Neural cell (in vitro differentiated cells): ENCODE measurements at regions not wholly inside any gene's neighbourhood (a gene's known extent, or its start where the extent isn't known, plus 50 kb on each side); places are given as distances from the start of the nearest gene placed in this dataset.

Source experiments
- H2AFZ ChIP-seq: fragments of 200-600, 300-800 bp; sonication (generic), shearing (Covaris generic); 2 replicates; pipeline ENCODE4 v1.6.0; 2014; ENCODE audit warnings: low read depth, mild to moderate bottlenecking, antibody characterized with exemption, low read length, moderate library complexity
- H3F3A ChIP-seq: fragments of 200-600 bp; shearing (Covaris generic); 2 replicates; pipeline ENCODE4 v1.6.1; 2016; ENCODE audit warnings: mild to moderate bottlenecking, moderate library complexity, mixed read lengths, antibody characterized with exemption, low read length; ENCODE audit not compliant: insufficient read depth, poor library complexity, severe bottlenecking
- H3K27ac ChIP-seq: fragments of 200-600, 300-800 bp; sonication (generic), shearing (Covaris generic); 2 replicates; pipeline ENCODE4 v1.5.1; 2014; ENCODE audit warnings: mild to moderate bottlenecking, low read length, moderate library complexity
- H3K27me3 ChIP-seq: fragments of 300-800, 200-600 bp; sonication (generic), shearing (Covaris generic); 2 replicates; pipeline ENCODE4 v1.6.0; 2014; ENCODE audit warnings: mild to moderate bottlenecking, low read depth, low read length, moderate library complexity; ENCODE audit not compliant: insufficient read depth
- H3K36me3 ChIP-seq: fragments of 300-800, 200-600 bp; sonication (generic), shearing (Covaris generic); 2 replicates; pipeline ENCODE4 v1.5.1; 2014; ENCODE audit warnings: mild to moderate bottlenecking, antibody characterized with exemption, low read length, moderate library complexity; ENCODE audit not compliant: insufficient read depth
- H3K4me2 ChIP-seq: fragments of 300-800, 200-600 bp; sonication (generic), shearing (Covaris generic); 2 replicates; pipeline ENCODE4 v1.6.0; 2014; ENCODE audit warnings: mild to moderate bottlenecking, low read length
- H3K4me3 ChIP-seq: fragments of 300-800, 200-600 bp; sonication (generic), shearing (Covaris generic); 2 replicates; pipeline ENCODE4 v1.5.1; 2014; ENCODE audit warnings: mild to moderate bottlenecking, low read length, moderate library complexity
- H3K79me2 ChIP-seq: fragments of 200-600 bp; shearing (Covaris generic); replicated peaks from 2 replicates; pipeline ENCODE4 v1.6.0; 2014; ENCODE audit warnings: mild to moderate bottlenecking, low read length, moderate library complexity; ENCODE audit not compliant: insufficient read depth
- H3K9ac ChIP-seq: fragments of 300-800, 200-600 bp; sonication (generic), shearing (Covaris generic); 2 replicates; pipeline ENCODE4 v1.6.1; 2016; ENCODE audit warnings: mild to moderate bottlenecking, low read length, mixed read lengths
- H3K9me2 ChIP-seq: fragments of 200-600 bp; shearing (Covaris generic); 2 replicates; pipeline ENCODE4 v1.6.1; 2016; ENCODE audit warnings: mild to moderate bottlenecking, low read length, mixed read lengths; ENCODE audit not compliant: insufficient read depth
- H3K9me3 ChIP-seq: fragments of 200-600, 300-800 bp; sonication (generic), shearing (Covaris generic); 2 replicates; pipeline ENCODE4 v1.6.1; 2016; ENCODE audit warnings: mild to moderate bottlenecking, mixed run types, low read length, moderate library complexity, mixed read lengths
- H4K20me1 ChIP-seq: fragments of 200-600 bp; shearing (Covaris generic); 2 replicates; pipeline ENCODE4 v1.6.1; 2016; ENCODE audit warnings: mild to moderate bottlenecking, mixed run types; ENCODE audit not compliant: insufficient read depth
- EP300 ChIP-seq: fragments of 450-650 bp; conservative IDR thresholded peaks from 2 replicates; pipeline ENCODE4 v1.6.1; 2014; ENCODE audit warnings: antibody characterized with exemption, mild to moderate bottlenecking, moderate library complexity; ENCODE audit not compliant: poor library complexity, severe bottlenecking
- EZH2 ChIP-seq: fragments of 200-600, 300-800 bp; shearing (Covaris generic), sonication (generic); IDR thresholded peaks from 2 replicates; pipeline ENCODE4 v1.6.1; 2014; ENCODE audit warnings: antibody characterized with exemption, low read length, borderline replicate concordance, mild to moderate bottlenecking; ENCODE audit not compliant: insufficient read depth, poor library complexity, severe bottlenecking
- MXI1 ChIP-seq: fragments of 450-650 bp; conservative IDR thresholded peaks from 2 replicates; pipeline ENCODE4 v1.6.1; 2014; ENCODE audit warnings: antibody characterized with exemption, mild to moderate bottlenecking; ENCODE audit not compliant: poor library complexity, severe bottlenecking
- POLR2AphosphoS5 ChIP-seq: IDR thresholded peaks from 2 replicates; pipeline ENCODE4 v1.6.1; 2012
- RAD21 ChIP-seq: fragments of 450-650 bp; conservative IDR thresholded peaks from 2 replicates; pipeline ENCODE4 v1.6.1; 2014; ENCODE audit warnings: antibody characterized with exemption, mild to moderate bottlenecking, moderate library complexity
- REST ChIP-seq: IDR thresholded peaks from 2 replicates; pipeline ENCODE4 v1.6.1; 2012; ENCODE audit warnings: borderline replicate concordance
- SMC3 ChIP-seq: fragments of 450-650 bp; conservative IDR thresholded peaks from 2 replicates; pipeline ENCODE4 v1.6.1; 2014; ENCODE audit warnings: antibody characterized with exemption, mild to moderate bottlenecking, moderate library complexity; ENCODE audit not compliant: poor library complexity
- TAF1 ChIP-seq: IDR thresholded peaks from 2 replicates; pipeline ENCODE4 v1.6.1; 2012; ENCODE audit warnings: low read depth
- TF ChIP-seq, protein P1 (sequence below): fragments of 450-650 bp; IDR thresholded peaks from 2 replicates; pipeline ENCODE4 v1.5.1; 2014; ENCODE audit warnings: antibody characterized with exemption, mild to moderate bottlenecking, moderate library complexity; ENCODE audit not compliant: poor library complexity, severe bottlenecking

DNA sequence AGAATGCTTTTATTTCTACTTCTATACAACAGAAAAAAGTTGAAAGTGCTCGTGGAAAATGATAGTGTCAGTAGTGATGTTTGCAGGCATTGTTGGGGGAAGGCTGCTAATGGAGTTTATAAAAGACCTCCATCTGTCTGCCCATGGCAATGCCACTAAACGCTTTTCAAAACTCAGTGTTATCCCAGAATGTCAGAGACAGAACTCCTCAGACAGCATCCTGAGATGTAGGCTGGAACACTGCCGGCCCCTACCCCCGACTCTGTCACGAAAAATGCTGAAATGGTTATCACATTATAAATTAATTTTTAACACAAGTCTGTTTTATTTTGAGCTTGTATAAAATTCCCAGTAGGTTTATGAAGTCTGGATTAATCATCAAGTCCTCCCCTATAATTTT, 128.9 kb downstream of the HS3ST1 start:
- no peaks in the 10 kb centered on the region for H3K27me3 ChIP-seq
- no peak overlapping the region for H3K9ac ChIP-seq
- no peaks in the 10 kb centered on the region for H3K79me2 ChIP-seq
- no peak overlapping the region for H3K4me3 ChIP-seq
- no peaks in the 10 kb centered on the region for H3K9me2 ChIP-seq
- no peaks in the 10 kb centered on the region for H3F3A ChIP-seq
- H3K9me3 ChIP-seq = no peaks in the 10 kb centered on the region
- no peaks in the 10 kb centered on the region for H4K20me1 ChIP-seq
- no peak overlapping the region for H3K27ac ChIP-seq
- no peaks in the 10 kb centered on the region for H3K36me3 ChIP-seq
- no peak overlapping the region for H2AFZ ChIP-seq
- no peak overlapping the region for H3K4me2 ChIP-seq
- TF ChIP-seq REST (no peak), POLR2AphosphoS5 (no peak), SMC3 (no peak), MXI1 (no peak)
- TF ChIP-seq, protein P1, sequence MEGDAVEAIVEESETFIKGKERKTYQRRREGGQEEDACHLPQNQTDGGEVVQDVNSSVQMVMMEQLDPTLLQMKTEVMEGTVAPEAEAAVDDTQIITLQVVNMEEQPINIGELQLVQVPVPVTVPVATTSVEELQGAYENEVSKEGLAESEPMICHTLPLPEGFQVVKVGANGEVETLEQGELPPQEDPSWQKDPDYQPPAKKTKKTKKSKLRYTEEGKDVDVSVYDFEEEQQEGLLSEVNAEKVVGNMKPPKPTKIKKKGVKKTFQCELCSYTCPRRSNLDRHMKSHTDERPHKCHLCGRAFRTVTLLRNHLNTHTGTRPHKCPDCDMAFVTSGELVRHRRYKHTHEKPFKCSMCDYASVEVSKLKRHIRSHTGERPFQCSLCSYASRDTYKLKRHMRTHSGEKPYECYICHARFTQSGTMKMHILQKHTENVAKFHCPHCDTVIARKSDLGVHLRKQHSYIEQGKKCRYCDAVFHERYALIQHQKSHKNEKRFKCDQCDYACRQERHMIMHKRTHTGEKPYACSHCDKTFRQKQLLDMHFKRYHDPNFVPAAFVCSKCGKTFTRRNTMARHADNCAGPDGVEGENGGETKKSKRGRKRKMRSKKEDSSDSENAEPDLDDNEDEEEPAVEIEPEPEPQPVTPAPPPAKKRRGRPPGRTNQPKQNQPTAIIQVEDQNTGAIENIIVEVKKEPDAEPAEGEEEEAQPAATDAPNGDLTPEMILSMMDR = no peak

- TF ChIP-seq RAD21 (no peak), TAF1 (no peak), POLR2AphosphoS5 (no peak)
- no peaks in the 10 kb centered on the region for H3K27me3 ChIP-seq
- H4K20me1 ChIP-seq = no peaks in the 10 kb centered on the region
- H3K79me2 ChIP-seq = no peaks in the 10 kb centered on the region
- no peaks in the 10 kb centered on the region for H3F3A ChIP-seq
- H3K9me3 ChIP-seq = no peaks in the 10 kb centered on the region
- H2AFZ ChIP-seq = no peak overlapping the region
- H3K9me2 ChIP-seq = no peaks in the 10 kb centered on the region
- H3K27ac ChIP-seq = no peak overlapping the region
- no peaks in the 10 kb centered on the region for H3K36me3 ChIP-seq
- no peak overlapping the region for H3K4me2 ChIP-seq
- H3K4me3 ChIP-seq = no peak overlapping the region
- H3K9ac ChIP-seq = no peak overlapping the region
Measured at GRCh38 chr4:11299016-11299415, 129.7 kb downstream of the HS3ST1 start.

DNA sequence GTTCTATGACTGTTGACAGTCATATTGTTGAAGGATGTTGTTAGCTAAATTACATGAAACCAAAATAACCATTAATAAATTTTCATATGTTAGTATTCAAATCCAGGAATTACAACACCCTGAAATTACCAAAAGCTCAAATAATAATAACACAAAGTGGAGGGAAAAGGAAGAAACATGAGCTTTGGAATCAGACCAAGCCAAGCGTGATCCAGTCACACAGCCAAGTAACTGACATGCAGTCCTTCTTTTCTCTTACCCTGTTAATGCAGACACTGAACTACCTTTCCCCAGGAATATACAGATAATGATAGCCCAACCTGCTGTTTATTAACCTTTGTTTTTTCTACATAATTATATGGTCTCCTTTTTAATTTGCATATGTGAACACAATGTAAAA, 130.2 kb downstream of the HS3ST1 start:
- Histone ChIP-seq H3K4me3 (no peak overlapping the region), H3K9me3 (no peaks in the 10 kb centered on the region), H3K79me2 (no peaks in the 10 kb centered on the region), H3F3A (no peaks in the 10 kb centered on the region), H3K9me2 (no peaks in the 10 kb centered on the region), H4K20me1 (no peaks in the 10 kb centered on the region), H3K27ac (no peak overlapping the region), H3K4me2 (no peak overlapping the region), H3K36me3 (no peaks in the 10 kb centered on the region), H2AFZ (no peak overlapping the region), H3K27me3 (no peaks in the 10 kb centered on the region), H3K9ac (no peak overlapping the region)
- TF ChIP-seq REST (no peak), SMC3 (no peak), POLR2AphosphoS5 (no peak), MXI1 (no peak), EZH2 (no peak), EP300 (no peak), TAF1 (no peak), RAD21 (no peak)
- TF ChIP-seq, protein P1 = no peak
